GM19023 (cell line): ENCODE measurements at regions not wholly inside any gene's neighbourhood (a gene's known extent, or its start where the extent isn't known, plus 50 kb on each side); places are given as distances from the start of the nearest gene placed in this dataset.

Source experiments
- ATAC-seq: cut with Tn5 transposase; IDR thresholded peaks from one replicate; pipeline ENCODE4 v1.9.1; 2021; ENCODE audit warnings: mild to moderate bottlenecking, moderate library complexity; ENCODE audit not compliant: unreplicated experiment

- no peak for ATAC-seq
Measured at GRCh38 chr21:16676391-16676790, 836.5 kb upstream of the CXADR start.

GRCh38 chr21:16678429-16679160 is 834.2 kb upstream of the CXADR start:
- ATAC-seq: no peak

- ATAC-seq: no peak
Measured at GRCh38 chr21:16695074-16695473, 817.8 kb upstream of the CXADR start.

- ATAC-seq: no peak
Measured at GRCh38 chr21:16707274-16707673, 805.6 kb upstream of the CXADR start.

GRCh38 chr21:16708101-16708835 is 804.6 kb upstream of the CXADR start:
- no peak for ATAC-seq

- no peak for ATAC-seq
Measured at GRCh38 chr21:16709866-16710550, 802.8 kb upstream of the CXADR start.

- no peak for ATAC-seq
Measured at GRCh38 chr21:16711757-16712156, 801.1 kb upstream of the CXADR start.

GRCh38 chr21:16713331-16714117 is 799.3 kb upstream of the CXADR start:
- ATAC-seq: no peak

- no peak for ATAC-seq
Measured at GRCh38 chr21:16740511-16740910, 772.3 kb upstream of the CXADR start.

GRCh38 chr21:16741141-16741665 is 771.6 kb upstream of the CXADR start:
- no peak for ATAC-seq

GRCh38 chr21:16742131-16742641 is 770.7 kb upstream of the CXADR start:
- no peak for ATAC-seq

GRCh38 chr21:16742741-16743140 is 770.1 kb upstream of the CXADR start:
- ATAC-seq: no peak

GRCh38 chr21:16743317-16743716 is 769.5 kb upstream of the CXADR start:
- no peak for ATAC-seq

- no peak for ATAC-seq
Measured at GRCh38 chr21:16750926-16751325, 761.9 kb upstream of the CXADR start.

- no peak for ATAC-seq
Measured at GRCh38 chr21:16751695-16752474, 761.0 kb upstream of the CXADR start.

- no peak for ATAC-seq
Measured at GRCh38 chr21:16752475-16752857, 760.4 kb upstream of the CXADR start.

GRCh38 chr21:16755061-16755460 is 757.8 kb upstream of the CXADR start:
- no peak for ATAC-seq

- ATAC-seq: no peak
Measured at GRCh38 chr21:16767201-16767600, 745.6 kb upstream of the CXADR start.

GRCh38 chr21:16768096-16768495 is 744.7 kb upstream of the CXADR start:
- ATAC-seq: no peak

- ATAC-seq: no peak
Measured at GRCh38 chr21:16770266-16770665, 742.6 kb upstream of the CXADR start.
